Transverse colon (tissue), 4 donors: ENCODE measurements at regions not wholly inside any gene's neighbourhood (a gene's known extent, or its start where the extent isn't known, plus 50 kb on each side); places are given as distances from the start of the nearest gene placed in this dataset.

ENCODE experiments used
- DNase-seq: peaks from one replicate; pipeline ENCODE4 v3.0.0-alpha.2; 2019
- H3K27ac ChIP-seq, 4 donors: fragments of 200-600 bp; sonication (generic); 2 replicates each; pipeline ENCODE4 v1.5.1; 2016 to 2018; ENCODE audit warnings: inconsistent platforms in 4 of 4
- H3K27me3 ChIP-seq: fragments of 200-600 bp; sonication (generic); 2 replicates; pipeline ENCODE4 v1.5.1; 2017; ENCODE audit warnings: inconsistent platforms
- H3K36me3 ChIP-seq, 4 donors: fragments of 200-600 bp; sonication (generic); 2 replicates each; pipeline ENCODE4 v1.5.1; 2017 to 2019; ENCODE audit warnings: inconsistent platforms in 4 of 4
- H3K4me1 ChIP-seq, 4 donors: fragments of 200-600 bp; sonication (generic); 2 replicates each; pipeline ENCODE4 v1.5.1; 2017 to 2020; ENCODE audit warnings: inconsistent platforms in 4 of 4
- H3K4me3 ChIP-seq, 4 donors: fragments of 200-600 bp; sonication (generic); 1 replicate in 1 of 4; 2 replicates in 3 of 4; pipeline versions ENCODE4 v1.5.1 to v1.6.1; 2017 to 2019; ENCODE audit warnings: inconsistent platforms in 4 of 4
- H3K9me3 ChIP-seq, 2 donors: fragments of 200-600 bp; sonication (generic); 2 replicates each; pipeline ENCODE4 v1.5.1; 2017 to 2019; ENCODE audit warnings: inconsistent platforms in 2 of 2
- CTCF ChIP-seq, 5 experiments: fragments of 200-600 bp in 3 of 5; fragments of 450-650 bp in 2 of 5; sonication (generic) in 3 of 5; IDR thresholded peaks; 1 replicate in 2 of 5; 2 replicates in 3 of 5; pipeline ENCODE4 v1.5.1; 2016 to 2017; ENCODE audit warnings: antibody characterized with exemption in 5 of 5, inconsistent platforms in 3 of 5, mild to moderate bottlenecking in 2 of 5, moderate library complexity in 1 of 5
- EP300 ChIP-seq: sonication (generic); formaldehyde crosslinking; IDR thresholded peaks from one replicate; pipeline ENCODE4 v1.6.1; 2017; ENCODE audit warnings: antibody characterized with exemption, low read depth
- POLR2A ChIP-seq: fragments of 450-650 bp; IDR thresholded peaks from one replicate; pipeline ENCODE4 v1.6.1; 2016; ENCODE audit warnings: antibody characterized with exemption, mild to moderate bottlenecking, moderate library complexity
- POLR2AphosphoS5 ChIP-seq, 3 donors: sonication (generic); formaldehyde crosslinking; IDR thresholded peaks; one replicate each; pipeline ENCODE4 v1.6.1; 2016; ENCODE audit warnings: antibody characterized with exemption in 3 of 3
- WGBS, 2 donors: methylation state at CpG; one replicate each; pipeline ENCODE4 v1.1.5; 2018; ENCODE audit warnings: low coverage in 1 of 2; 5-methylcytosine and 5-hydroxymethylcytosine counted together
- in situ Hi-C, 4 donors: fragments of 200-750 bp; cut with MboI; loops; one replicate each; pipeline versions ENCODE4 v1.15.0 to v1.15.1; 2017; ENCODE audit warnings: low sequenced_read_pairs in 3 of 4, low pct_ligation_motif_present in 1 of 4, low pct_unique_long_range_greater_than_20kb in 1 of 4
- intact Hi-C: fragments of 100-400 bp; cut with DNase I; formaldehyde crosslinking; loops from one replicate; pipeline ENCODE4 v1.15.1; 2023; ENCODE audit warnings: low total_unique reads

- in situ Hi-C loops: no loop called here
- WGBS, 2 donors: 28 to 36% methylated on average over 7 of the region's 7 CpGs
- intact Hi-C loops: no loop called here
- DNase-seq: no peak
- H3K27me3 ChIP-seq: no peaks in the 10 kb centered on the region
- TF ChIP-seq EP300 (no peak), POLR2AphosphoS5 (IDR thresholded peaks at IDR 0.05) (no peak), CTCF (IDR thresholded peaks at IDR 0.05) (no peak), POLR2A (no peak)
- H3K36me3 ChIP-seq: no peaks in the 10 kb centered on the region
- no peaks in the 10 kb centered on the region for H3K9me3 ChIP-seq
- H3K4me3 ChIP-seq: no peak overlapping the region
- H3K27ac ChIP-seq: no peak overlapping the region
- H3K4me1 ChIP-seq: no peaks in the 10 kb centered on the region
These were observed 110.0 kb upstream of the CDIN1 start for GRCh38 chr15:36469311-36469966.

GRCh38 chr15:36472672-36473071 lies 106.8 kb upstream of the CDIN1 start:
- WGBS, 2 donors: 67 to 80% methylated on average over 1 to 3 of the region's 3 CpGs
- in situ Hi-C loops (no loop called here), intact Hi-C loops (no loop called here)
- Histone ChIP-seq H3K4me3 (no peak overlapping the region), H3K36me3 (no peaks in the 10 kb centered on the region), H3K27ac (no peak overlapping the region), H3K27me3 (no peaks in the 10 kb centered on the region), H3K4me1 (no peaks in the 10 kb centered on the region), H3K9me3 (no peaks in the 10 kb centered on the region)
- DNase-seq: no peak
- no peak for TF ChIP-seq POLR2A
- no peak for TF ChIP-seq CTCF (IDR thresholded peaks at IDR 0.05)
- no peak for TF ChIP-seq EP300
- no peak for TF ChIP-seq POLR2AphosphoS5 (IDR thresholded peaks at IDR 0.05)

- TF ChIP-seq POLR2AphosphoS5 (IDR thresholded peaks at IDR 0.05): no peak
- TF ChIP-seq EP300: no peak
- TF ChIP-seq POLR2A: no peak
- TF ChIP-seq CTCF (IDR thresholded peaks at IDR 0.05): no peak
- H3K36me3 ChIP-seq: no peaks in the 10 kb centered on the region
- no peaks in the 10 kb centered on the region for H3K4me1 ChIP-seq
- H3K27me3 ChIP-seq: no peaks in the 10 kb centered on the region
- no peaks in the 10 kb centered on the region for H3K9me3 ChIP-seq
- WGBS, 2 donors: 50 to 59% methylated on average over 2 of the region's 2 CpGs
- H3K4me3 ChIP-seq: no peak overlapping the region
- no peak for DNase-seq
- no peak overlapping the region for H3K27ac ChIP-seq
- in situ Hi-C loops (no loop called here), intact Hi-C loops (no loop called here)
These were observed 100.9 kb upstream of the CDIN1 start for GRCh38 chr15:36478561-36478960.

GRCh38 chr15:36479200-36479896 lies 100.1 kb upstream of the CDIN1 start:
- Histone ChIP-seq H3K36me3 (no peaks in the 10 kb centered on the region), H3K9me3 (no peaks in the 10 kb centered on the region), H3K27me3 (no peaks in the 10 kb centered on the region), H3K4me1 (no peaks in the 10 kb centered on the region), H3K27ac (no peak overlapping the region), H3K4me3 (no peak overlapping the region)
- TF ChIP-seq POLR2AphosphoS5 (IDR thresholded peaks at IDR 0.05): no peak
- no peak for TF ChIP-seq CTCF (IDR thresholded peaks at IDR 0.05)
- no peak for TF ChIP-seq EP300
- TF ChIP-seq POLR2A: no peak
- no peak for DNase-seq
- in situ Hi-C loops (no loop called here), intact Hi-C loops (no loop called here)
- 55 to 64% methylated on average over 9 of the region's 9 CpGs for WGBS, 2 donors
